Body of pancreas (tissue), 4 donors: ENCODE measurements at regions not wholly inside any gene's neighbourhood (a gene's known extent, or its start where the extent isn't known, plus 50 kb on each side); places are given as distances from the start of the nearest gene placed in this dataset.
"Not testable (repeated sequence)": the region's sequence is repeated elsewhere in the genome, so short reads cannot be mapped to it uniquely, and the experiment has no call there.

ENCODE experiments used
- ATAC-seq: fragments of 150-250 bp; one replicate; pipeline ENCODE4 v1.9.1; 2016
- DNase-seq, 4 donors: peaks; one replicate each; pipeline ENCODE4 v3.0.0-alpha.2; 2019
- H3K27ac ChIP-seq, 4 donors: fragments of 200-600 bp; sonication (generic); 1 replicate in 3 of 4; 2 replicates in 1 of 4; pipeline versions ENCODE4 v1.5.1 to v1.6.1; 2016 to 2019; ENCODE audit warnings: mild to moderate bottlenecking in 1 of 4, mixed read lengths in 1 of 4, moderate library complexity in 1 of 4
- H3K27me3 ChIP-seq, 2 donors: fragments of 200-600 bp; sonication (generic); one replicate each; pipeline ENCODE4 v1.6.0; 2016; ENCODE audit warnings: mild to moderate bottlenecking in 1 of 2
- H3K36me3 ChIP-seq, 2 donors: fragments of 200-600 bp; sonication (generic); replicated peaks in 1 of 2; 2 replicates each; pipeline ENCODE4 v1.5.1; 2016; ENCODE audit warnings: low read depth in 2 of 2; ENCODE audit not compliant: insufficient read depth in 1 of 2
- H3K4me1 ChIP-seq: fragments of 200-600 bp; sonication (generic); one replicate; pipeline ENCODE4 v1.6.0; 2016
- H3K4me3 ChIP-seq, 2 donors: fragments of 200-600 bp; sonication (generic); 1 replicate in 1 of 2; 2 replicates in 1 of 2; pipeline ENCODE4 v1.5.1; 2016 to 2019
- H3K9me3 ChIP-seq, 3 donors: fragments of 200-600 bp; sonication (generic); 1 replicate in 2 of 3; 2 replicates in 1 of 3; pipeline ENCODE4 v1.5.1; 2016
- POLR2A ChIP-seq, 3 donors: fragments of 450-650 bp; IDR thresholded peaks; one replicate each; pipeline ENCODE4 v1.6.1; 2016; ENCODE audit warnings: antibody characterized with exemption in 3 of 3, mild to moderate bottlenecking in 2 of 3
- WGBS, 2 donors: methylation state at CpG; one replicate each; pipeline ENCODE4 v1.1.5; 2017; 5-methylcytosine and 5-hydroxymethylcytosine counted together
- intact Hi-C: fragments of 100-400 bp; cut with DNase I; formaldehyde crosslinking; loops from one replicate; pipeline ENCODE4 v1.15.1; 2023
- TF ChIP-seq, protein P1 (sequence below), 7 experiments: fragments of 450-650 bp in 4 of 7; fragments of 200-600 bp in 3 of 7; sonication (generic) in 3 of 7; IDR thresholded peaks; one replicate each; pipeline ENCODE4 v1.5.1; 2016 to 2019; ENCODE audit warnings: antibody characterized with exemption in 7 of 7

- Histone ChIP-seq H3K4me3 (no peak overlapping the region), H3K27me3 (no peaks in the 10 kb centered on the region), H3K36me3 (no peaks in the 10 kb centered on the region), H3K27ac (no peak overlapping the region), H3K4me1 (no peaks in the 10 kb centered on the region), H3K9me3 (no peaks in the 10 kb centered on the region)
- TF ChIP-seq POLR2A (IDR thresholded peaks at IDR 0.05), result no peak
- TF ChIP-seq, protein P1, sequence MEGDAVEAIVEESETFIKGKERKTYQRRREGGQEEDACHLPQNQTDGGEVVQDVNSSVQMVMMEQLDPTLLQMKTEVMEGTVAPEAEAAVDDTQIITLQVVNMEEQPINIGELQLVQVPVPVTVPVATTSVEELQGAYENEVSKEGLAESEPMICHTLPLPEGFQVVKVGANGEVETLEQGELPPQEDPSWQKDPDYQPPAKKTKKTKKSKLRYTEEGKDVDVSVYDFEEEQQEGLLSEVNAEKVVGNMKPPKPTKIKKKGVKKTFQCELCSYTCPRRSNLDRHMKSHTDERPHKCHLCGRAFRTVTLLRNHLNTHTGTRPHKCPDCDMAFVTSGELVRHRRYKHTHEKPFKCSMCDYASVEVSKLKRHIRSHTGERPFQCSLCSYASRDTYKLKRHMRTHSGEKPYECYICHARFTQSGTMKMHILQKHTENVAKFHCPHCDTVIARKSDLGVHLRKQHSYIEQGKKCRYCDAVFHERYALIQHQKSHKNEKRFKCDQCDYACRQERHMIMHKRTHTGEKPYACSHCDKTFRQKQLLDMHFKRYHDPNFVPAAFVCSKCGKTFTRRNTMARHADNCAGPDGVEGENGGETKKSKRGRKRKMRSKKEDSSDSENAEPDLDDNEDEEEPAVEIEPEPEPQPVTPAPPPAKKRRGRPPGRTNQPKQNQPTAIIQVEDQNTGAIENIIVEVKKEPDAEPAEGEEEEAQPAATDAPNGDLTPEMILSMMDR (IDR thresholded peaks at IDR 0.05), result no peak
- intact Hi-C loops, result no loop called here
- WGBS, 2 donors, result 78 to 84% methylated on average over 2 of the region's 2 CpGs
- DNase-seq (no peak), ATAC-seq (no peak)
Observed at GRCh38 chr14:55858604-55859003, 259.6 kb upstream of the PELI2 start.

- H3K4me1 ChIP-seq, intact Hi-C loops, H3K27ac ChIP-seq, H3K4me3 ChIP-seq, DNase-seq, H3K9me3 ChIP-seq, ATAC-seq, H3K36me3 ChIP-seq, H3K27me3 ChIP-seq: not testable (repeated sequence)
- 90 to 92% methylated on average over 15 to 17 of the region's 17 CpGs for WGBS, 2 donors
Observed at GRCh38 chr14:55861561-55861960, 256.6 kb upstream of the PELI2 start.

DNA sequence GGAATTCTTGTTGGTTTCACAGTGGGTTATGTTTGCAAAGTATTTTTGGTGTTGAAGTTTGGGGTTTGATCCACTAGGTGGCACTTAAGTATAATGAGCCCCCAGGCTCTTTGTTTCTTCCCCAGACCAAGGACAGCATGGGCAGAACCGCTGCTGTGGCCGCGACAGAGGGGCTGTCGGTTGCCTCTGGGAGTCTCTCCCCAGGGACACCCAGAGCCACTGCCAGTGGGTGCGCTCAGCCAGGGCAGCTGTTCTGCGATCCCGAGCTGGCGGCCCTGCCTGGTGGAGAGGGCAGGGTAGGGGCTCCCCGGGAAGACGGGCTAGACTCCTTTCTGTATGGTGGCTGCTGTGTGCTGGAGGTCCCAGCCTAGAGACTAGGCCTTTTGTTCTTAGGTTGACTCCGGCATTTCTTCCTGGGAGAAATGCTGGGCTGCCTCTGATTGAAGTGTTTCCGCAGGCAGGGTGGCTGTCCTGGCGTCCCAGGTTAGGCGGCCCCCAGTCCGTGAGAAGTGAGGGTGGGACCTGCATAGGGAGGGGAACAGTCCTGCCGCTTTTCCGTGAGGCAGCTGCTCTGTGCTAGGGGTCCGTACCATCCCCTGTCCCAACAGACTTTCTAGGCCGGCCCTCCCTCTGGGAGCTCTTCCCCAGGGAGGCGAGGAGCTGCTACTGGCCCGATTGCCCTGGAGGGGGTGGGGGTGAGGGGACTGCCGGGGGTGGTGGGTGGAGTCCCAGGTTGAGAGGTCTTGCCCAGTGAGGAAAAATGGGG lies 253.1 kb upstream of the PELI2 start:
- no peaks in the 10 kb centered on the region for H3K36me3 ChIP-seq
- DNase-seq, result no peak
- no peaks in the 10 kb centered on the region for H3K27me3 ChIP-seq
- TF ChIP-seq, protein P1 (IDR thresholded peaks at IDR 0.05), result peak in 1 of 7 experiments; percentile 25
- TF ChIP-seq POLR2A (IDR thresholded peaks at IDR 0.05), result no peak
- 84 to 88% methylated on average over 15 to 22 of the region's 22 CpGs for WGBS, 2 donors
- H3K27ac ChIP-seq, result no peak overlapping the region
- intact Hi-C loops, result no loop called here
- ATAC-seq, result no peak
- H3K9me3 ChIP-seq, result peaks cover 0 to 6% (median 0%) of the 10 kb centered on the region in 3 donors
- no peak overlapping the region for H3K4me3 ChIP-seq
- H3K4me1 ChIP-seq, result no peaks in the 10 kb centered on the region

GRCh38 chr14:55867311-55867710 lies 250.9 kb upstream of the PELI2 start:
- TF ChIP-seq POLR2A (IDR thresholded peaks at IDR 0.05), result no peak
- TF ChIP-seq, protein P1 (IDR thresholded peaks at IDR 0.05), result no peak
- DNase-seq (no peak), ATAC-seq (no peak)
- Histone ChIP-seq H3K27ac (no peak overlapping the region), H3K4me1 (no peaks in the 10 kb centered on the region), H3K4me3 (no peak overlapping the region), H3K36me3 (no peaks in the 10 kb centered on the region), H3K9me3 (peaks cover 0 to 6% (median 0%) of the 10 kb centered on the region in 3 donors), H3K27me3 (no peaks in the 10 kb centered on the region)
- intact Hi-C loops, result no loop called here

GRCh38 chr14:55867719-55868118 lies 250.5 kb upstream of the PELI2 start:
- H3K36me3 ChIP-seq, result no peaks in the 10 kb centered on the region
- no peaks in the 10 kb centered on the region for H3K27me3 ChIP-seq
- peaks cover 0 to 6% (median 0%) of the 10 kb centered on the region in 3 donors for H3K9me3 ChIP-seq
- intact Hi-C loops, result no loop called here
- TF ChIP-seq, protein P1 (IDR thresholded peaks at IDR 0.05), result no peak
- no peak for TF ChIP-seq POLR2A (IDR thresholded peaks at IDR 0.05)
- no peaks in the 10 kb centered on the region for H3K4me1 ChIP-seq
- DNase-seq, result no peak
- no peak for ATAC-seq
- 100% methylated on average over 1 of the region's 1 CpG for WGBS, 2 donors
- H3K4me3 ChIP-seq, result no peak overlapping the region
- H3K27ac ChIP-seq, result no peak overlapping the region
